LoVo (cell line): ENCODE measurements at regions not wholly inside any gene's neighbourhood (a gene's known extent, or its start where the extent isn't known, plus 50 kb on each side); places are given as distances from the start of the nearest gene placed in this dataset.

ENCODE experiments used
- DNase-seq: peaks from one replicate; pipeline ENCODE4 v3.0.0-alpha.2; 2016; ENCODE audit warnings: low spot score

DNA sequence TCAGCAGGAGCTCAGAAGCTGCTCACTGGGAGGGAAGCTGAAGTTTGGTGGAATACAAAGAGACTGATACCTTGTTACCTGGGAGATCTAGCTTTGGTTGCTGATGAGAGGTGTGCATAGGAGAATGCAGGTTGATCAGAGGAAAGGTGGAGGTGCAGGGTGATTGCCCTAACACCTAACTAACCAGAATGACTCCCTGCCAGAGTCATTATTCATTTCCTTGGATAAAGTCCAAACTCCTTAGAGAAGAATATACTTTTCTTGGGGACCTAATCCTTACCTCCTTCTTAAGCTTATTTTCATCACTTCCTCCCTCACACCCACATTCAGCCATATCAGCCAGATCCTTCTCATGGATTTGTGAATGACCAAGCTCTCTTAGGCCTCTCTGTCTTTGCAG, 814.2 kb upstream of the TENM4 start:
- no peak for DNase-seq

DNA sequence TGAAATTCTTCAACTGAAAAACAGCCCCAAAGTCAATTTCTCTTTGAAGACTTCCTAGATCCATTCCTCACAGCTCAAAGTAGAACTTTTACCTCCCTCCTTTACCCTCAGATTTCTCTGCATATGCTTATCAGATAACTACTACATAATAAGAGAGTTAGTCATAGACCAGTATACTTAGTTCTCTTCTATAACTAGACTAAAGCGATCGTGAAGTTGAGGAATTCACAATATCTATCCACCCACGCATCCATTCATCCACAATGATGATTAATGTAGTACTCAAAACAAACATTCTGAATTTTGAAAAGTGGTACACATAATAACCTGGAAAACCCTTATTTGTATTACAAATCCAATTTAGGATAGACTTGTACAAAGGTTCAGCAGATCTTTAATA, 800.9 kb upstream of the TENM4 start:
- DNase-seq: no peak

DNA sequence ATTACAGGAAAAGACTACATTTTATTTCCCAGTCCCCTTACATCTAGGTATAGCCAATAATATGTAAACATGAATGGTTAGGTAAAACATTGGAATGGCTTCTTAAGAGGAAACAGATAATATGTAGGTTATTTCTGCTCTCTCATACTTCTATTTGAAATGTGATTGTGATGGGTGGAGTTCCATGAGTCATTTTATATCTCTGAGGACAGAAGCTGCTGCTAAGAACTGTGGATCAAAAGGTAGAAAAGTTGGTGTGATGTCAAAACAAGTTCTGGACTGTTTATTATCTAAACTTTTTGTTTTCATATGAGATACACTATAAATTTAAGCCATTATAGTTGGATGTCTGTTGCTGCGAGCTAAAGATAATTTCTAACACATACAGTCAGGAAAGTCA, 799.4 kb upstream of the TENM4 start:
- no peak for DNase-seq

GRCh38 chr11:80239217-80239616, 798.4 kb upstream of the TENM4 start:
- DNase-seq: no peak

DNA sequence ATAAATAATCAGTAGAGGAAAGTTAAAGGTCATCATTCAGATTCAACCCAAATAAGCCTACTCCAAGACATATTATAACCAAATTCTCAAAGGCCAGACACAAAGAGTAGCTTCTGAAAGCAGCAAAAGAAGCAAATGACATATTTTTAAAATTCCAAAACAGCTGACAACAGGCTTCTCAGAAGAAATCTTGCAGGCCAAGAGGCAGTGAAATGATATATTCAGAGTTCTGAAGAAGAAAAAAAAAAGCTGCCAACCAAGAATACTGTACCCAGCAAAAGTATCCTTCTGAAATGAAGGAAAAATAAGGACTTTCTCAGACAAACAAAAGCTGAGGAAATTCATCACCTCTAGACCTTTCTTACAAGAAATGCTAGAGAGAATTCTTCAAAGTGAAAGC, 787.1 kb upstream of the TENM4 start:
- no peak for DNase-seq

DNA sequence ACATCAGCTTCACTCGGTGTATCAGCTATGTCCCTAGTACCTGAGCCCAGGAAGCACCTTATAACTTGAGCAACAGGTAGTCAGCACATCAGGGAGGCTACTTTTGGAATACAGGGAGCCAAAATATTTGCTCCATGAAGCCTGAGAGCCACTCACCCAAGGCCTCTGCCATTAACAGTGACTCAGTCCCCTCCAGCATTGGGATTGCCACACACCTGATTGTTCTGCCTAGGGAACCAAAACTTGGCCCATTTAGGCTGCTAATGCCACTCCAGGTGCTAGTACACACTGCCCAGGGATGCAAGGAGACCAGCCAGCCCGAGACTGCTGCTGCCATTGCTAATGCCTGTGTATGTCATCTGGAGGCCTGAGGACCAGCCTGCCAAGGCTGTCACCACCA, 773.6 kb upstream of the TENM4 start:
- DNase-seq: no peak

DNA sequence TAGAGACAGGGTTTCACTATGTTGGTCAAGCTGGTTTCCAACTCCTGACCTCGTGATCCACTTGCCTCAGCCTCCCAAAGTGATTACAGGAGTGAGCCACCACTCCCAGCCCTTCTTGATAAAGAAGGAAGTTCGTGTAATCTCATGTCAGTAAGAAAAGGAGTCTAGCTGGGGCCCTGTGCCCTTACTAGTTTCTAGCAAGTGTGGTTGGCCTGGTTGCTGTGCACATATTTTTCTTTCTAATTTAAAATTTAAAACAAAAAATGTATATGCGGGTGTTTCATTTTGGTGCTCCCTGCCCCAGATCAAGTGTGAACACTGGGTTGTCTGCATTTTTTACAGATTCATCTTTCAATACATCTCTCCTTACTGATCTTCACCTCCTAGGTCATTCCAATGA, 770.8 kb upstream of the TENM4 start:
- no peak for DNase-seq

- no peak for DNase-seq
These were observed 763.2 kb upstream of the TENM4 start for GRCh38 chr11:80204021-80204420.

GRCh38 chr11:80196932-80197554, 756.2 kb upstream of the TENM4 start:
- no peak for DNase-seq

DNA sequence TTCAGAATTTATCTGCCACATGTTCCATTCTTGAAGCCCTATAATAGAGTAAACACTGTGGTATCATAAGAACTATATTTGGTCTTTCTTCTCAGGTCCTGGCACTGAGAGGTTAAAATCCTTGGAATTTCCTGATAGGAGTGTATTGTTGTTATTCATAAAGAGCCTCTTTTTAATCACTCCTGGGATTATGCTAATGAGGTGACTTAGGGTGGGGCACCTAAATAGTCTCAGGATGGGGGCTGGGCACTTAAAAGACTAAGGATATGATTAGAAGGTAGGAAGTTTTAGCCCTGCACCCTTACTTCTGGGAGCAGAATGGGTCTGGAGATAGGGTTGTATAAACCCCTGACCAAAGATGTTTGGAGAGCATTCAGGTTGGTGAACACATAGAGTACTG, 755.2 kb upstream of the TENM4 start:
- DNase-seq: no peak

DNA sequence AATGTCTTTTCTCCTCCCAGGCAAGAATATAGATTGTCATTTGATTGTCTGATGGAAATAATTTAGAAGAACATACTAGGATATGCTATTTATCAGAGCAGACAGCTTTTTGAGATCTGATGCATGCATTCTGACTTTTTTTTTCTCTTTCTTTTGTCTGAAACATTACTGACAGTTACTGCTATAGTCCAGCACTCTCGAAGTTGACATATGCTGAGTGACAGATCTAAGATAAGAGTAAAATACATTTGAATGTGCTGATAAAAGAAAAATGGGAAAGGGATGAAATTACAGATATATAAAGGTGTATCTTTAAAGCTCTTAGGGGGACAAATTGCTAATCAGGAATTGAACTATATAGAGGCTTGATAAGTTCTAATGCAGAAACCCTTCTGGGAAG, 753.8 kb upstream of the TENM4 start:
- no peak for DNase-seq

GRCh38 chr11:80194016-80194415, 753.2 kb upstream of the TENM4 start:
- no peak for DNase-seq

DNA sequence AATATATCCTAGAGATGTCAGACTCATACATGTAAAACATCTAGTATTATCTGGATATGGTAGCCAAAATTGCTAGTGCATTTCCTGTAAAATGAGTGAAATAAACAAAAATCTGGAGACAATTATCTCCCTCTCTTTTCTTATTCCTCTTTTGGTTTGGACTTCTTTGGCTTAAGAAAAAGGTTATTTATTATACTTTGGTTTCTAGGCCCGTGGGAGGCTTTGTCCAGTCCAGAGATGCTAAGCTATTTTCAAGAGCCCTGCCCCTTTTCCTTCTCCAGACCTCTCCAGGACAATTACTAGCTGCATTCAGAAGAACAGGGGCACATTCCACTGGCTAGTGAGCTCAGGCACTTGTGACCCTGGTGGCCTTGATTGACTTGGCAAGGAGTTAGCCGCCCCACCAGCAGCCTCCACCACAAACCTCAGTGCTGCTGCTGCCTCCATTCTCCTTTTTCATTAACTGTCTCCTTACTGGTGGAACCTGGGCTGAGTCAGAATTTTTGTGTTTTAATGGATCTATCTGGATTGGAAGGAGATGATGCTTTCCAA, 747.3 kb upstream of the TENM4 start:
- no peak for DNase-seq

- DNase-seq: no peak
These were observed 745.9 kb upstream of the TENM4 start for GRCh38 chr11:80186692-80187091.

- DNase-seq: no peak
These were observed 742.1 kb upstream of the TENM4 start for GRCh38 chr11:80182901-80183300.

- DNase-seq: no peak
These were observed 732.7 kb upstream of the TENM4 start for GRCh38 chr11:80173371-80174136.

- DNase-seq: no peak
These were observed 728.0 kb upstream of the TENM4 start for GRCh38 chr11:80168796-80169195.

DNA sequence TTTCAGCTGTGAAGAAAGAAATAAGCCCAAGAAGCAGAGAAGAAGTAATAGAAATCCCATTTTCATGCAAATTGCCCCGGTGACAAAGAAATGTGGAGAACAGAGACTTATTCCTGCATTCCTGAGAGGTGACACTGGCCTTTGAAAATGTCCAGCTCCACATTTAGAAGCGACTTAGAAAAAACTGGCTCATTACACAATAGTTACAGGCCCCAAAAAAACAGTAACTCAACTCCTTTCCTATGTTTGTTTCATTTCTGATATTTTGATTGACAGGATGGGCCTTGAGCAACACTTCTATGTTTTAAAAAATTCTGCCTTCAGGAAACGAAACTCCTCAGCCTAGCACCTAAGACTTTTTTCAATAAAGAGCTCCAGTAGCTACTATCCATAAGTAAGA, 726.9 kb upstream of the TENM4 start:
- no peak for DNase-seq

GRCh38 chr11:80165744-80166143, 724.9 kb upstream of the TENM4 start:
- no peak for DNase-seq

- DNase-seq: no peak
These were observed 722.6 kb upstream of the TENM4 start for GRCh38 chr11:80163441-80163840.

DNA sequence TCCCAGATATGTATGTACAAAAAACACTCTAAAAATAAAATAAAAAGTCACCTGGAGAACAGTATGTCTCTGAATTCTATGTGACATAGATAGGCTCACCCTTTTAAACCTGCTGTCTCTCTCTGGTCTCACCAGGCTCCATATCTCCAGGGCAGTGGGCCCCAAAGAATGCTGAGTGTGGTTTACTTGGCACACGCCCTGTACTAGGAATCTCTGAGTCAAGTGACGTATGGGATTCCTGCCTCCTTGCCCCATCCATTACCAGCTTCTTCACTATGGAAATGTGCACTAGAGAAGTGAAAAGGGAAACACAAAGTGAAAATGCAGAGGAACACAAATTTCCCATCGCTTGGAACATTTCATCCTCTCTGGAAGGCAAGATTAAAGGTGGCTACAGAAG, 722.2 kb upstream of the TENM4 start:
- DNase-seq: peak; percentile 15

DNA sequence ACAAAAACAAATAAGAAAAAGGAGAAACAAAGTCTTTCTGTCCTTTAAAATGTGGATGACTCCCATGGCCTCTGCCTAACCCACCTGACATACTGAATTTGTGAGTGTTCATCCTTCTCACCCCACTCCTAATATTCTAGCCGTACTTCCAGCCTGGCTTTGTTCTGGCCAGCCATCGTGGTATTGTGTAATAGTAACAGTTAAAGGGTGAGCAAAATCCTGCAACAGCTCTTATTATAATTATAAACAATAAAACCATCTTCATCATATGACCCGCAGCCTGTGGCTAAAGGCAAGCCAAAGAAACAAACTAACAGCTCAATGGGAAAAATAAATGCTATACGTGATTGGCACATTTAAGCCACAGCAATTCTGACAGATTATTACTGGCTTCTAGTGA, 721.6 kb upstream of the TENM4 start:
- DNase-seq: no peak

DNA sequence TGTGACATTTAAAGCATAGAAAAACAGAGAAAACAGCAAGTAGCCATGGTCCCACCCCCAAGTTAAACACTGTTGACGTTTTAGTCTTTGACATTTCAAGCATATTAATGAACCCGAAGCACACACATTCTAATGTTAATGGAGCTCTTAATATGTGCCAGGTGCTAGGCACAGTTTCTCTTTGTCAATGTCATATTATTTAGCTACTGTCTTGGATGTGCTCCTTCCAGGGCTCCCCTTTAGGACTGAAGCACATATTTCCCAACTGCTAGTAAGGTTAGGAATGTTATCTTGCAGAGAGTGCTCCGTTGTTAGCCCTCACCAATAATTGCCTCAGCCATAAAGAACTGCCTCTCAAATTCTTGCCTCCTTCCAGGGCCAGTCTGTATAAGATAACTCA, 716.6 kb upstream of the TENM4 start:
- DNase-seq: no peak

- DNase-seq: no peak
These were observed 715.2 kb upstream of the TENM4 start for GRCh38 chr11:80156062-80156461.
